H1 (cell line): ENCODE measurements at regions not wholly inside any gene's neighbourhood (a gene's known extent, or its start where the extent isn't known, plus 50 kb on each side); places are given as distances from the start of the nearest gene placed in this dataset.

ENCODE experiments used
- CTCF ChIA-PET: fragments of 300-600 bp; sonication (Branson Sonifier 250); formaldehyde crosslinking; loops from one replicate; lab custom pipeline; 2021; ENCODE audit not compliant: partially characterized antibody; lab: Charles Lee
- POLR2A ChIA-PET: fragments of 300-600 bp; sonication (Branson Sonifier 250); formaldehyde crosslinking; loops from one replicate; lab custom pipeline; 2021; ENCODE audit warnings: inconsistent platforms; ENCODE audit not compliant: partially characterized antibody; lab: Charles Lee
- DNase-seq, 2 experiments: peaks; one replicate each; pipeline versions ENCODE4 v3.0.0 to v3.0.0-alpha.2; 2010 to 2022; ENCODE audit warnings: low spot score in 2 of 2, low read depth in 1 of 2, mixed read lengths in 1 of 2
- FAIRE-seq: peaks from 2 replicates; lab custom pipeline; 2011; peaks lifted over from hg19 to GRCh38; lab: Jason Lieb, UNC
- H2AFZ ChIP-seq: 2 replicates; pipeline ENCODE4 v1.8.1; 2012; ENCODE audit warnings: low read length, inconsistent platforms
- H2AK5ac ChIP-seq: 2 replicates; pipeline ENCODE4 v1.6.1; 2013; ENCODE audit warnings: low read depth, low read length
- H2BK120ac ChIP-seq: replicated peaks from 2 replicates; pipeline ENCODE3; 2013; ENCODE audit warnings: low read depth, low read length, inconsistent platforms
- H2BK12ac ChIP-seq: 2 replicates; pipeline ENCODE4 v1.6.1; 2013; ENCODE audit warnings: low read depth, low read length
- H2BK15ac ChIP-seq: 2 replicates; pipeline ENCODE4 v1.6.1; 2013; ENCODE audit warnings: low read length
- H2BK20ac ChIP-seq: 2 replicates; pipeline ENCODE4 v1.6.1; 2013; ENCODE audit warnings: low read length
- H2BK5ac ChIP-seq: 2 replicates; pipeline ENCODE4 v1.6.1; 2013; ENCODE audit warnings: low read depth, low read length
- H3K14ac ChIP-seq: 2 replicates; pipeline ENCODE4 v1.6.1; 2013; ENCODE audit warnings: inconsistent platforms; ENCODE audit not compliant: insufficient read length
- H3K18ac ChIP-seq: 2 replicates; pipeline ENCODE4 v1.6.1; 2013; ENCODE audit warnings: low read length; ENCODE audit errors: extremely low read depth
- H3K23ac ChIP-seq: 2 replicates; pipeline ENCODE4 v1.6.1; 2013; ENCODE audit warnings: inconsistent platforms; ENCODE audit not compliant: insufficient read length
- H3K23me2 ChIP-seq: 2 replicates; pipeline ENCODE4 v1.6.1; 2013; ENCODE audit warnings: low read depth, low read length
- H3K27ac ChIP-seq: 2 replicates; pipeline ENCODE4 v1.6.1; 2011; ENCODE audit warnings: low read depth, low read length, inconsistent platforms
- H3K27me3 ChIP-seq, 4 experiments: replicated peaks in 1 of 4; 1 replicate in 1 of 4; 2 replicates in 3 of 4; pipeline versions ENCODE4 v1.6.1 to v1.8.1; 2011 to 2013; ENCODE audit warnings: low read length in 3 of 4, mild to moderate bottlenecking in 3 of 4, inconsistent platforms in 2 of 4, mixed read lengths in 2 of 4, moderate library complexity in 1 of 4; ENCODE audit not compliant: control insufficient read depth in 3 of 4, insufficient read depth in 3 of 4; ENCODE audit errors: extremely low read depth in 1 of 4
- H3K36me3 ChIP-seq, 4 experiments: 2 replicates each; pipeline versions ENCODE4 v1.6.1 to v1.8.1; 2011 to 2013; ENCODE audit warnings: mild to moderate bottlenecking in 4 of 4, low read length in 3 of 4, moderate library complexity in 2 of 4, control low read depth in 1 of 4, inconsistent platforms in 1 of 4; ENCODE audit not compliant: insufficient read depth in 4 of 4, control insufficient read depth in 2 of 4
- H3K4ac ChIP-seq: replicated peaks from 2 replicates; pipeline ENCODE3; 2013; ENCODE audit warnings: low read length, low read depth, mixed read lengths, inconsistent platforms; ENCODE audit not compliant: insufficient read length
- H3K4me1 ChIP-seq, 4 experiments: replicated peaks in 1 of 4; 1 replicate in 1 of 4; 2 replicates in 3 of 4; pipeline versions ENCODE4 v1.6.1 to v1.8.1; 2011 to 2013; ENCODE audit warnings: low read length in 3 of 4, inconsistent platforms in 2 of 4, mixed read lengths in 1 of 4; ENCODE audit not compliant: insufficient read depth in 4 of 4, control insufficient read depth in 3 of 4
- H3K4me2 ChIP-seq, 2 experiments: 2 replicates each; pipeline versions ENCODE4 v1.6.1 to v1.8.1; 2011 to 2013; ENCODE audit warnings: low read depth in 2 of 2, low read length in 2 of 2, control low read depth in 1 of 2, inconsistent platforms in 1 of 2, mild to moderate bottlenecking in 1 of 2; ENCODE audit not compliant: insufficient read depth in 1 of 2
- H3K4me3 ChIP-seq, 4 experiments: fragments of 200-600, 300-600 bp in 1 of 4; sonication (generic), shearing (Covaris generic), sonication (Bioruptor Twin) in 1 of 4; 2 replicates each; pipeline versions ENCODE4 v1.5.1 to v1.8.1; 2011 to 2016; ENCODE audit warnings: low read length in 4 of 4, low read depth in 3 of 4, control low read depth in 2 of 4, inconsistent platforms in 2 of 4, mild to moderate bottlenecking in 2 of 4, mixed read lengths in 1 of 4, moderate library complexity in 1 of 4; ENCODE audit not compliant: insufficient read depth in 2 of 4; ENCODE audit errors: extremely low read depth in 1 of 4
- H3K56ac ChIP-seq: replicated peaks from 2 replicates; pipeline ENCODE3; 2013; ENCODE audit warnings: low read depth, mild to moderate bottlenecking, mixed read lengths, low read length, inconsistent platforms; ENCODE audit not compliant: insufficient read length
- H3K79me1 ChIP-seq: 2 replicates; pipeline ENCODE4 v1.6.1; 2013; ENCODE audit warnings: low read depth, low read length, control low read depth
- H3K79me2 ChIP-seq, 2 experiments: 2 replicates each; pipeline versions ENCODE4 v1.6.1 to v1.8.1; 2012 to 2013; ENCODE audit warnings: low read length in 2 of 2, mild to moderate bottlenecking in 2 of 2, inconsistent platforms in 1 of 2; ENCODE audit not compliant: insufficient read depth in 2 of 2, control insufficient read depth in 1 of 2
- H3K9ac ChIP-seq, 4 experiments: replicated peaks in 1 of 4; 1 replicate in 1 of 4; 2 replicates in 3 of 4; pipeline versions ENCODE4 v1.6.1 to v1.8.1; 2011 to 2013; ENCODE audit warnings: low read depth in 3 of 4, low read length in 3 of 4, control low read depth in 2 of 4, mild to moderate bottlenecking in 2 of 4, moderate library complexity in 2 of 4, inconsistent platforms in 1 of 4; ENCODE audit errors: extremely low read depth in 1 of 4
- H3K9me3 ChIP-seq, 2 experiments: 2 replicates each; pipeline versions ENCODE4 v1.6.1 to v1.8.1; 2012 to 2013; ENCODE audit warnings: mild to moderate bottlenecking in 2 of 2, moderate library complexity in 2 of 2, control low read depth in 1 of 2, inconsistent platforms in 1 of 2, low read depth in 1 of 2, low read length in 1 of 2, mixed read lengths in 1 of 2; ENCODE audit not compliant: insufficient read depth in 2 of 2
- H4K20me1 ChIP-seq, 2 experiments: replicated peaks in 1 of 2; 2 replicates each; pipeline versions ENCODE3 to v1.8.1; 2011 to 2013; ENCODE audit warnings: inconsistent platforms in 2 of 2, low read length in 2 of 2, mild to moderate bottlenecking in 1 of 2; ENCODE audit not compliant: insufficient read depth in 2 of 2, control insufficient read depth in 1 of 2
- H4K5ac ChIP-seq: 2 replicates; pipeline ENCODE4 v1.6.1; 2013; ENCODE audit warnings: low read length, low read depth, mixed read lengths, inconsistent platforms; ENCODE audit not compliant: insufficient read length
- H4K8ac ChIP-seq: 2 replicates; pipeline ENCODE4 v1.8.0; 2013; ENCODE audit warnings: mild to moderate bottlenecking, moderate library complexity, low read length, inconsistent platforms; ENCODE audit not compliant: insufficient read depth; ENCODE audit errors: extremely low read depth
- H4K91ac ChIP-seq: replicated peaks from 2 replicates; pipeline ENCODE3; 2013; ENCODE audit warnings: low read length, mixed read lengths, inconsistent platforms; ENCODE audit not compliant: insufficient read length
- BCL11A ChIP-seq, 2 experiments: IDR thresholded peaks; one replicate each; pipeline ENCODE4 v1.6.1; 2011; ENCODE audit warnings: low read depth in 2 of 2, low read length in 2 of 2, mild to moderate bottlenecking in 2 of 2
- BRCA1 ChIP-seq: IDR thresholded peaks from 2 replicates; pipeline ENCODE4 v1.6.1; 2012; ENCODE audit warnings: low read depth, low read length, improper control_type of control experiment
- CHD2 ChIP-seq: IDR thresholded peaks from 2 replicates; pipeline ENCODE4 v1.6.1; 2012; ENCODE audit warnings: low read length, improper control_type of control experiment
- EP300 ChIP-seq, 2 experiments: IDR thresholded peaks; 1 replicate in 1 of 2; 2 replicates in 1 of 2; pipeline ENCODE4 v1.6.1; 2011 to 2012; ENCODE audit warnings: low read depth in 2 of 2, low read length in 2 of 2, mild to moderate bottlenecking in 2 of 2, borderline replicate concordance in 1 of 2, inconsistent platforms in 1 of 2, moderate library complexity in 1 of 2
- SUZ12 ChIP-seq: fragments of 200-600 bp; sonication (generic); IDR thresholded peaks from 2 replicates; pipeline ENCODE4 v1.6.1; 2012; ENCODE audit warnings: mild to moderate bottlenecking, inconsistent platforms, low read length, moderate library complexity, mixed read lengths
- YY1 ChIP-seq: IDR thresholded peaks from 2 replicates; pipeline ENCODE4 v1.6.1; 2011; ENCODE audit warnings: low read depth, mild to moderate bottlenecking, low read length
- WGBS, 2 experiments: shearing (Covaris generic) in 1 of 2; methylation state at CpG; one replicate each; pipeline versions ENCODE4 v1.1.6 to v1.1.7; 2013 to 2015; ENCODE audit warnings: low lambda C conversion rate in 2 of 2, mixed read lengths in 2 of 2, inconsistent platforms in 1 of 2, low coverage in 1 of 2, missing lambda C conversion rate in 1 of 2; ENCODE audit not compliant: insufficient replicate concordance in 2 of 2, insufficient coverage in 1 of 2, insufficient read length in 1 of 2; ENCODE audit errors: extremely low coverage in 1 of 2, missing lambda C conversion rate in 1 of 2; 5-methylcytosine and 5-hydroxymethylcytosine counted together

GRCh38 chr16:80407265-80407987, 133.4 kb upstream of the DYNLRB2 start:
- H4K20me1 ChIP-seq = no peaks in the 10 kb centered on the region
- H3K4me3 ChIP-seq = no peak overlapping the region
- no peaks in the 10 kb centered on the region for H3K27me3 ChIP-seq
- POLR2A ChIA-PET = interaction anchor here (0.6 kb wide), 1 partner anchor 526 kb away, joined by 6 read pairs; no protein-coding TSS in a partner anchor
- no peak overlapping the region for H4K8ac ChIP-seq
- no peak overlapping the region for H3K27ac ChIP-seq
- no peak overlapping the region for H2AFZ ChIP-seq
- no peak overlapping the region for H4K5ac ChIP-seq
- H2AK5ac ChIP-seq = no peak overlapping the region
- H3K23me2 ChIP-seq = no peaks in the 10 kb centered on the region
- H3K36me3 ChIP-seq = no peaks in the 10 kb centered on the region
- H3K4me2 ChIP-seq = no peak overlapping the region
- no peak overlapping the region for H2BK12ac ChIP-seq
- TF ChIP-seq BCL11A (IDR thresholded peaks at IDR 0.05; ENCODE audit: low read depth in 2 of 2, low read length in 2 of 2) = no peak
- no peak for TF ChIP-seq BRCA1
- no peak for TF ChIP-seq SUZ12
- TF ChIP-seq EP300 (IDR thresholded peaks at IDR 0.05; ENCODE audit: borderline replicate concordance in 1 of 2, low read depth in 2 of 2, low read length in 2 of 2) = no peak
- no peak for TF ChIP-seq CHD2
- no peak for TF ChIP-seq YY1
- no peak overlapping the region for H4K91ac ChIP-seq
- no peaks in the 10 kb centered on the region for H3K79me2 ChIP-seq
- H3K9ac ChIP-seq = no peak overlapping the region
- no peak overlapping the region for H3K23ac ChIP-seq
- no peak overlapping the region for H3K4ac ChIP-seq
- H2BK15ac ChIP-seq = no peak overlapping the region
- H2BK20ac ChIP-seq = no peak overlapping the region
- H2BK120ac ChIP-seq = no peak overlapping the region
- DNase-seq (no peak), FAIRE-seq (no peak)
- no peak overlapping the region for H2BK5ac ChIP-seq
- H3K18ac ChIP-seq = no peak overlapping the region
- H3K79me1 ChIP-seq = no peaks in the 10 kb centered on the region
- H3K56ac ChIP-seq = no peak overlapping the region
- 88% methylated on average over 3 of the region's 3 CpGs; no CpG with 5 or more reads in 1 of the 2 experiments for WGBS, 2 experiments
- no peaks in the 10 kb centered on the region for H3K9me3 ChIP-seq
- no peaks in the 10 kb centered on the region for H3K4me1 ChIP-seq
- no peak overlapping the region for H3K14ac ChIP-seq
- CTCF ChIA-PET = interaction anchor here (0.6 kb wide), 1 partner anchor 94 kb away, joined by 3 read pairs; no protein-coding TSS in a partner anchor
